GM19023 (cell line): ENCODE measurements at regions not wholly inside any gene's neighbourhood (a gene's known extent, or its start where the extent isn't known, plus 50 kb on each side); places are given as distances from the start of the nearest gene placed in this dataset.

Experiments used
- ATAC-seq: cut with Tn5 transposase; IDR thresholded peaks from one replicate; pipeline ENCODE4 v1.9.1; 2021; ENCODE audit warnings: mild to moderate bottlenecking, moderate library complexity; ENCODE audit not compliant: unreplicated experiment

GRCh38 chr10:2476218-2476811 lies 591.0 kb upstream of the PFKP start:
- no peak for ATAC-seq

DNA sequence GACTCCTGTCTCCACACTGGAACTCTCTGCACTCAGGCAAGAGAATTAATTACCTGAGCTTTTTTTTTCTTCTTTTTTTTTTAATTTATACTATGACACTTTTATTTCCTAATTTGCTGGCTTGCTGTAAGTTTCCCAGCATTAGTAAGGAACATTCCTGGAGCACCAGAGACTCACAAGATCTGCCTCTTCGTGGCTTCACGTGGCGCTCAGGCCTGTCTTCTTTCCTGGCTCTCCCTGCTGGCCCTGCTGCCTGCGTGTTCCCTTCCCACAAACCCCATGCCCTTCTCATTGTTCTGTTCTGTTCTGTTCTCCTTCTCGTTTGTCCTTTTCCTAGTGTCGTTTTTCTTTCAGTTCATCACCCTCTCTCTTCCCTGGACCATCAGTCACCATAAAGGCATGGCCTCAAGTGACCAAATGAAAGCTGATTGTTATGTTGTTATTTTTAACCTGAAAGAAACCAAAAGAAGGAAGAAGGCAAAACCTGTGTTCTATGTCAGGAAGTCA lies 591.6 kb upstream of the PFKP start:
- ATAC-seq, result no peak

DNA sequence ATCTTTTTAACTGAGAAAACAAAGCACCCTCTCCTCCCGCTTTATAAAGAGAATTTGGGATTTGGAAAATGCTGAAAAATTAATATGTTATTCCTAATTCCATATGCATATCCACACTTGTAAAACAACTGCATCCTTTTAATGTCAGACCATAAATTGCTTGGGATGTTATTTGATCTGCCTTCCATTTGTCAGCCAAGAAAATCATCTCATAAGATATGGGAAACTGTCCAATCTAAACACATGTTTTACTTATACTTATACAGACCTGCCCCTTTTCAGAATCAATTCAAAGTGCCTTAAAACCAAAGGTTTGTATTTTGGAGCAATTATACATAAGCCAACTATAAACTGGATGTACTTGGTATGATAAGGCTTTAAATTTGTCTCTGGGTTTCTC lies 595.5 kb upstream of the PFKP start:
- no peak for ATAC-seq

DNA sequence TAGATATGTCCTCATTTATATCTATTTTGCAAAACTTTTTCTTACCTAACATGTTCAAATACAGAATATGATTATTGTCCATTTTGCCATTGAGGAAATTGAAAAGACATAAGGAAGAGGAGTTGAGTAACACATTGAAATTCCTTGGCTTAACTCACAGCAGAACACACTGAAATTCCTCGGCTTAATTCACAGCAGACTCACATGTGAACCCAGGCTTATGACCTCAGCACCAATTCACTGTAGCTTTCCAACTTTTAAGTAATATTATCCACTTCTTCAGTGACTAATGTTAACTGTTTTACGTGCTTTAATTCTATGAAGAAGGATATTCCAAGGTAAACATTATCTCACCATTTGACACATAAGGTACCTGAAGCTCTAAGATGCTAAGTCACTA lies 597.5 kb upstream of the PFKP start:
- no peak for ATAC-seq

- no peak for ATAC-seq
Observed at GRCh38 chr10:2464483-2464882, 602.9 kb upstream of the PFKP start.

GRCh38 chr10:2463316-2463715 lies 604.0 kb upstream of the PFKP start:
- no peak for ATAC-seq

DNA sequence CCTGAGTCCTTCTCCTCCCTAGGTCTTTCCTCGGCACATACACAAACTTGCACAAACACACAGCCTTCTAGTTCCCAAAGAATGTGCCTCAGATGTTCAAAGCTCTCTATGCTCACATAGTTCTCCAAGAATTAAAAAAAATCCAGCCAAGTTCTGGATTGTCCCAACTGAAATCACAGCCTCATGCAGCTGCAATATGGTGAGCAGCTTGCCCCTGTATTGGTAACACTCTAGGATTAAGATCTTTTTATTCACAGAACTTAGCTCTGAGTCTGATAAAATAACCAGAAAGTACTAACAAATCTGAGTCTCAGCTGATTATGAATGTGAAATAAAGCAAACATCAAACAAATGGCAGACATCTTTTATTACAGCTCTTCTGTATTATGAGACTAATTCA lies 604.8 kb upstream of the PFKP start:
- ATAC-seq, result no peak

DNA sequence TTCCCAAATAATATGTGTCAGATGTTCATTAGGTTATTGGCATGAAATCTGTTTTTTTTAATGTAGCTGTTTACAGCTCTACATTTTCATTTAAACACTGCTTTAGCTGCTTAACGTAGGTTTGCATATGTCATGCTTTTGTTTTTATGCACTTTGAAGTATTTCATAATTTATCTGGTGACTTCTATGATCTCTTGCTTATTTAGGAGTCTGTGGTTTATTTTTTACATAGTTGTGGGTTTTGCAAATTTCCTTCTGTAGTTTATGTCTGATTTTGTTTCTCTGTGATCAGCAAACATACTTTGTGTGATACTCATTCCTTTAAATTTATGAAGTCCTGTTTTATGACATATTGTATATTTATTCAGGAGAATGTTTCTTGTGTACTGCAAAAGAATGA lies 606.5 kb upstream of the PFKP start:
- ATAC-seq, result no peak

DNA sequence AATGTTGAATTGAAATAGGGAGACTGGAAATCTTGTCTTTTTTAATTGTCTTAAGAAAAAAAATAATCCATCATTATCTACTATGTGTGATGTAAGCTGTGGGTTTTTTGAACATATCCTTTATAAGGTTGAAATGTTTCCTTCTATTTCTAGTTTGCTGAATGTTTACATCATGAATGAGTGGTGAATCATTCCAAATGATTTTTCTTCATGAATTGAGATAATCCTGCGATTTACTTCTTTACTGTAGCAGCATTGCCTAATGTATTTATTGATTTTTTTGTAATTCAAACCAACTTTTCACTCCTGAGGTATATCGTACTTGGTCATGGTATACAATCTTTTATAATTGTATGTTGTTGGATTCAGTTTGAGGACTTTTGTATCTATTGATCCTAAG lies 607.6 kb upstream of the PFKP start:
- no peak for ATAC-seq

- no peak for ATAC-seq
Observed at GRCh38 chr10:2456834-2457233, 610.5 kb upstream of the PFKP start.

DNA sequence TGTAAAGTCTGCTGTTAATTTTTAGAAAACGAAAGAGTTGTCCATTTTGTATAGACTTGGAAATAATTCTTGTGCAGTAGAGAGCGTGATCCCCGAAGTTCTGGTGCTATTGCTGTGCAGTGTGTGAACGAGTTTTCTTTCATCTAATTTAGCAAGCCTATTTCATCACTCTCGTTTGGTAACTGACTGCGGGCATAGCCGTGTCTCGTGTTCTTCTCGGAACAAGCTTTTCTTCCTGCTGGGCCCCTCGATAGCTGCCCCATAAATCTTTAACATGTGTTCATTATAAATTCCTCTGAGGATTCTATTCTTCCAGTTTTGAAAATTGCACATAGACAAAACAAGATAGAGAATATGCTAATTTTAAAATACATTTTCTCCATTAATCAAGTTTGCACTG lies 622.0 kb upstream of the PFKP start:
- ATAC-seq, result no peak

DNA sequence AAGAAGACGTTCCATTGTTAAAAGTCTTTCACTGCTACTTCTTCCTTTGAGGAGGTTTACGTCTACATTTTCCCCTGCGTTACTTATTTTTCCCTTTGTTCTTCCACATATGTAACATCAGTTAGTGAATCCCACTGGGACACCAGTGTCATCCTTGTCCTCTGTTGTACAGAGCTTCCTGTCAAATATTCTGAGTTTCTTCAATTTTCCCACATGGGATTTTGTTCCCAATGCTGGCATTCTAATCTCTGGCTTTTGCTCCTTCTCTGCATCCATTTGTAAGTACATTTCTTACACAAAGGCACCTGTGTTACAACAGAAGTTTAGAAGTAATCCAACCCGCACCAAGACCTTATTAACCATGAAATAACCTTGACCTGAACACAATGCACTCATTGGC lies 627.4 kb upstream of the PFKP start:
- ATAC-seq, result no peak

DNA sequence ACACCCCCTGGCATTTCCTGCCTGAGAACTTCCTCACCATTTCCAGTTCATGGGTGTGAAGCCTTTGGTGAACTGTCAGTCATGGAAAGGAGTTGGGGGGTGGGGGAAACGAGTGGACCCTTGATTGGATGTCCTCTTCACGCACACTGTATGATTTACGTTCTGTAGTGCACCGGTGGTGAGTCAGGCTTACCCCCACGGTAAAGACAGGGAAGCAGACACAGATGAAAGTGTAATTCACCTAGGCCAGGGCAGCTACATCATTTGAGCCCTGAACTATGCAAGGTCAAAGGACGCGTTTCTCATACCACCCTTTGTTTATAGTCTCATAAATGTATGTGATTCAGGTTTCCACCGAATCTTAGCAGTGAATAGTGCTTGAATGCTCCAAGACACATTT lies 628.3 kb upstream of the PFKP start:
- ATAC-seq, result no peak

GRCh38 chr10:2438248-2438939 lies 629.0 kb upstream of the PFKP start:
- no peak for ATAC-seq

DNA sequence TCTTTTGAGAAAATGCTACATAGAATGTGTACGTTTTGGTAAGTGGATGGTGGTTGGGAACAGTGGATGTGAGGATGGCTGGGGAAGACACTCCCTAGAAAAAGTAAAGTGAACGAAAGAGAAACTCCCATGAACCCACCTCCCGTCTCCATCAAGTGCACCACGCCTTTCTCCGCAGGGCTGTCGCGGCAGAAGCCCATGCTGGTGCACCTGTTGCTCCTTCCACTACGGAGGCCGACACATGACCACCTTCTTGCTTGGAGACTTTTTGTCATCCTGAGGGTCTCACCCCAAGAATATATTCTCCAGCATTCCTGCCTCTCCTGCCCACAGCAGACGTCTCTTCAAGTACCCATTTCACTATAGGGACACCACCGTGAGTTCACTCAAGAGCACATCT lies 630.4 kb upstream of the PFKP start:
- no peak for ATAC-seq

- ATAC-seq, result no peak
Observed at GRCh38 chr10:2431961-2432360, 635.4 kb upstream of the PFKP start.

GRCh38 chr10:2427412-2427811 lies 639.9 kb upstream of the PFKP start:
- ATAC-seq, result no peak

GRCh38 chr10:2425320-2425719 lies 642.0 kb upstream of the PFKP start:
- ATAC-seq, result no peak

GRCh38 chr10:2414562-2414961 lies 652.8 kb upstream of the PFKP start:
- ATAC-seq, result no peak

GRCh38 chr10:2414039-2414438 lies 653.3 kb upstream of the PFKP start:
- no peak for ATAC-seq

- ATAC-seq, result no peak
Observed at GRCh38 chr10:2410049-2410448, 657.3 kb upstream of the PFKP start.

GRCh38 chr10:2401459-2401858 lies 664.1 kb upstream of the ADARB2 start:
- ATAC-seq, result no peak

- no peak for ATAC-seq
Observed at GRCh38 chr10:2399482-2399881, 662.2 kb upstream of the ADARB2 start.
